ENCODE measurements at regions not wholly inside any gene's neighbourhood (a gene's known extent, or its start where the extent isn't known, plus 50 kb on each side); places are given as distances from the start of the nearest gene placed in this dataset.
"Not testable (repeated sequence)": the region's sequence is repeated elsewhere in the genome, so short reads cannot be mapped to it uniquely, and the experiment has no call there.

DNA sequence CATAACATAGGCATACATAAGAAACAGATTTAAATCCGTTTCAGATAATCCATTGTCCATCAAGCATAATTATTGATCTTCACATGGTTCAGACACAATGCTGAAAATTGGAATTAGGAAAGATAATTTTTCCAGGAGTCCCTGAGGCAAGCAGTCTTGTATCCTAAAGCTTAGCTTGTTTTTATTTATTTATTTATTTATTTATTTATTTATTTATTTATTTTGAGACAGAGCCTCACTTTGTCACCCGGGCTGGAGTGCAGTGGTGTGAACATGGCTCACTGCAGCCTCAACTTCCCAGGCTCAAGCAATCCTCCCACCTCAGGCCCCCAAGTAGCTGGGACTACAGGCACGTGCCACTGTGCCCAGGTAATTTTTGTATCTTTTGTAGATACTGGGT is 89.7 kb upstream of the USP25 start:
- not testable (repeated sequence) for TF ChIP-seq CTCF, POLR2AphosphoS5 (IDR thresholded peaks at IDR 0.05)
